Osteoblast (primary cell): ENCODE measurements at regions not wholly inside any gene's neighbourhood (a gene's known extent, or its start where the extent isn't known, plus 50 kb on each side); places are given as distances from the start of the nearest gene placed in this dataset.
A peak's percentile ranks its signal among the peaks of the same experiment; 100 is the strongest.

Experiments
- DNase-seq: peaks from one replicate; pipeline ENCODE4 v3.0.0; 2011; ENCODE audit warnings: low spot score, mixed read lengths; ENCODE audit not compliant: insufficient read length; ENCODE audit errors: missing footprints
- H2AFZ ChIP-seq: 2 replicates; pipeline ENCODE4 v1.6.0; 2011; ENCODE audit warnings: mild to moderate bottlenecking, low read length
- H3K27ac ChIP-seq: 2 replicates; pipeline ENCODE4 v1.5.1; 2011; ENCODE audit warnings: mild to moderate bottlenecking, low read depth, low read length, moderate library complexity
- H3K27me3 ChIP-seq: 2 replicates; pipeline ENCODE4 v1.6.0; 2012; ENCODE audit warnings: mild to moderate bottlenecking, control low read depth, inconsistent platforms, low read length, moderate library complexity; ENCODE audit not compliant: insufficient read depth
- H3K36me3 ChIP-seq: 2 replicates; pipeline ENCODE4 v1.5.1; 2011; ENCODE audit warnings: mild to moderate bottlenecking, low read length, control low read depth, moderate library complexity; ENCODE audit not compliant: insufficient read depth
- H3K4me1 ChIP-seq: 2 replicates; pipeline ENCODE4 v1.5.1; 2011; ENCODE audit warnings: mild to moderate bottlenecking, low read length, control low read depth, moderate library complexity; ENCODE audit not compliant: insufficient read depth
- H3K4me2 ChIP-seq: 2 replicates; pipeline ENCODE4 v1.6.0; 2011; ENCODE audit warnings: mild to moderate bottlenecking, low read length; ENCODE audit not compliant: insufficient read depth
- H3K4me3 ChIP-seq: fragments of 200-600 bp; sonication (generic); 3 replicates; pipeline ENCODE4 v1.5.1; 2012; ENCODE audit warnings: mild to moderate bottlenecking, low read length, inconsistent platforms; ENCODE audit not compliant: insufficient read depth
- H3K79me2 ChIP-seq: 2 replicates; pipeline ENCODE4 v1.6.0; 2012; ENCODE audit warnings: mild to moderate bottlenecking, low read length, control low read depth, inconsistent platforms; ENCODE audit not compliant: insufficient read depth
- H3K9me3 ChIP-seq: 2 replicates; pipeline ENCODE4 v1.5.1; 2011; ENCODE audit warnings: low read depth, low read length, control low read depth
- H4K20me1 ChIP-seq: 2 replicates; pipeline ENCODE4 v1.6.0; 2012; ENCODE audit warnings: mild to moderate bottlenecking, low read length, control low read depth; ENCODE audit not compliant: insufficient read depth
- TF ChIP-seq, protein P1 (sequence below): IDR thresholded peaks from 2 replicates; pipeline ENCODE4 v1.5.1; 2011; ENCODE audit warnings: mild to moderate bottlenecking, low read depth, low read length, moderate library complexity; ENCODE audit errors: extremely low read depth

DNA sequence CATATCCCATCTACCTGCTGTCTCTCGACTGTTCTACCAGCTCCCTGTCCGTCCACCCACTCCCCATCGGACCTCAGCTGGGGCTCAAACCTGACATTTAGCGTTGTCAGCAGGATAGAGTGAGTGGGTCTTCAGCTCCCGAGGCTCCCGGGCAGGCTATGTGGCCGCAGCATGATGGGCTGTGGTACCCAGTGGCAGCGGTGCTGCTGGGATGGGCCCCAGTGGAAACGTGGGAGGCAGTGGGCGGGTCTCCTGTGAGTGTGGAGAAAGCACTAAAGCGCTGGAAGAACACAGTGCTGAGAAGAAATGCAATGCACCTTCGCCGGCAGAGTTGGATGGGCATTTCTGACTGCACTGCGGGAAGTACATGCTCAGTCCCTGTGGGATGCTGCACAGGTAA, 204.8 kb upstream of the SYT4 start:
- Histone ChIP-seq H3K79me2 (no peaks in the 10 kb centered on the region), H4K20me1 (no peaks in the 10 kb centered on the region), H3K36me3 (no peaks in the 10 kb centered on the region), H3K4me2 (no peak overlapping the region), H3K27ac (no peak overlapping the region), H3K4me3 (no peak overlapping the region), H3K9me3 (no peaks in the 10 kb centered on the region), H3K27me3 (no peaks in the 10 kb centered on the region), H2AFZ (no peak overlapping the region), H3K4me1 (no peaks in the 10 kb centered on the region)
- TF ChIP-seq, protein P1, sequence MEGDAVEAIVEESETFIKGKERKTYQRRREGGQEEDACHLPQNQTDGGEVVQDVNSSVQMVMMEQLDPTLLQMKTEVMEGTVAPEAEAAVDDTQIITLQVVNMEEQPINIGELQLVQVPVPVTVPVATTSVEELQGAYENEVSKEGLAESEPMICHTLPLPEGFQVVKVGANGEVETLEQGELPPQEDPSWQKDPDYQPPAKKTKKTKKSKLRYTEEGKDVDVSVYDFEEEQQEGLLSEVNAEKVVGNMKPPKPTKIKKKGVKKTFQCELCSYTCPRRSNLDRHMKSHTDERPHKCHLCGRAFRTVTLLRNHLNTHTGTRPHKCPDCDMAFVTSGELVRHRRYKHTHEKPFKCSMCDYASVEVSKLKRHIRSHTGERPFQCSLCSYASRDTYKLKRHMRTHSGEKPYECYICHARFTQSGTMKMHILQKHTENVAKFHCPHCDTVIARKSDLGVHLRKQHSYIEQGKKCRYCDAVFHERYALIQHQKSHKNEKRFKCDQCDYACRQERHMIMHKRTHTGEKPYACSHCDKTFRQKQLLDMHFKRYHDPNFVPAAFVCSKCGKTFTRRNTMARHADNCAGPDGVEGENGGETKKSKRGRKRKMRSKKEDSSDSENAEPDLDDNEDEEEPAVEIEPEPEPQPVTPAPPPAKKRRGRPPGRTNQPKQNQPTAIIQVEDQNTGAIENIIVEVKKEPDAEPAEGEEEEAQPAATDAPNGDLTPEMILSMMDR = no peak
- no peak for DNase-seq

DNA sequence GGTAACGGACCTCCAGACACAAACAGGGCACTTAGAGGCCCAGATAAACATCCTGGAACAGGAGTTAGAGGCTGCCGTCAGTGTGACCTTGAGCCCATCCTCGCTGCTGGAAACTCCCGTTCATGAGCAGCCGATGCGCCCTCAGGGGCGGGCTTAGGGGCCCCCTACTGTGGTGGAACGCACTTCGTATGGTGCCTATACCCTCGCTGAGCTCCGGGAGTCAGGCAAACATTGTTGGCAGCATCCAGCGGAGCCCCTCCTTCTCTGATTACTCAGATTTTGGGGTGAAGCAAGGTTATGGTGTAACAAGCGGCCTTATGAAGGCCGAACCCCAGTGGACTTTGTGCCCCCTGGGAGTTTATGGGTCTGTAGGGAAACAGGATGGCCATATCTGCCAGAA, 205.3 kb upstream of the SYT4 start:
- Histone ChIP-seq H4K20me1 (no peaks in the 10 kb centered on the region), H3K79me2 (no peaks in the 10 kb centered on the region), H3K4me3 (no peak overlapping the region), H3K27me3 (no peaks in the 10 kb centered on the region), H2AFZ (no peak overlapping the region), H3K36me3 (no peaks in the 10 kb centered on the region), H3K4me2 (no peak overlapping the region), H3K4me1 (no peaks in the 10 kb centered on the region), H3K9me3 (no peaks in the 10 kb centered on the region), H3K27ac (no peak overlapping the region)
- no peak for DNase-seq
- TF ChIP-seq, protein P1 = no peak

DNA sequence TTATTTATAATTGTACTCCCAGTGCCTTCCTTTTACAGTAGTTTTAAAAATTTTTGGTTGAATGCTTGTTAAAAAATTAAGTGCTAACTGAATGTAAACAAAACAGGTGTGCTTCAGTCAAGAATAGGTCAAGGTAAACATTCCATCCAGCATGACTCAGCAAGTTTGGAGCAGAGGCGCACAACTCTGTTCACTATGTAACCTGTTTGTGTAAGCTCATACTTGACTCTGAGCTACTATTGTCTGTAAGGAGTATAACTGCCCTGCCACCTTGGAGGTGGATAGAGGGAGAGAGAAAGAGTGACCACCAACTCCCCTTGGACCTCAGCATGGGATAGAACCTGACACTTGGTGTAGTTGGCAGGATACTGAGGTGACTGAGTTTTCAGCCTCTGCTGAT, 207.4 kb upstream of the SYT4 start:
- no peaks in the 10 kb centered on the region for H3K27me3 ChIP-seq
- no peak overlapping the region for H2AFZ ChIP-seq
- no peak overlapping the region for H3K4me3 ChIP-seq
- no peaks in the 10 kb centered on the region for H3K9me3 ChIP-seq
- no peaks in the 10 kb centered on the region for H4K20me1 ChIP-seq
- H3K4me2 ChIP-seq = no peak overlapping the region
- H3K27ac ChIP-seq = no peak overlapping the region
- TF ChIP-seq, protein P1 = no peak
- H3K36me3 ChIP-seq = no peaks in the 10 kb centered on the region
- no peaks in the 10 kb centered on the region for H3K4me1 ChIP-seq
- no peak for DNase-seq
- no peaks in the 10 kb centered on the region for H3K79me2 ChIP-seq

DNA sequence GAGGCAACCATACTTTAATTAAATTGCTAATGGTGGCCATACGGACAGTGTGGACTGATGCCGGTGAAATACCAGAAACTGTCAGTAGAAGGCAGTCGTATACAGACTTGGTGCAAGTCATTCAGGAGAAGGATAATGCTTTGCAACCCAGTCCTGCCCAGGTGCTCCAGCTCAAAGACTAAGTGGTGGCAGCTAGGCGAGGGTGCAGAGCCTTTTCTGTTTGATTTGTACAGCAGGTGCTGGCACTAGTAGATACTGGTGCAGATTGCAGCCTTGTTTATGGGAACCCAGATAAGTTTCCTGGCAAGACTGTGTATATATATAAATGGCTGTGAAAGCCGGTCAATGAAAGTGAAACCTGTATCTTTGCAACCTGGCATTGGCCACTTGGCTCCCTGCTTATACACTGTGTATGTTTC, 208.3 kb upstream of the SYT4 start:
- no peaks in the 10 kb centered on the region for H3K9me3 ChIP-seq
- TF ChIP-seq, protein P1 = peak; percentile 24
- no peaks in the 10 kb centered on the region for H3K27me3 ChIP-seq
- no peak overlapping the region for H3K4me3 ChIP-seq
- H3K4me2 ChIP-seq = no peak overlapping the region
- no peaks in the 10 kb centered on the region for H3K4me1 ChIP-seq
- H2AFZ ChIP-seq = no peak overlapping the region
- H4K20me1 ChIP-seq = no peaks in the 10 kb centered on the region
- H3K36me3 ChIP-seq = no peaks in the 10 kb centered on the region
- DNase-seq = no peak
- no peak overlapping the region for H3K27ac ChIP-seq
- no peaks in the 10 kb centered on the region for H3K79me2 ChIP-seq
